Heart right ventricle (tissue), 16 donors: ENCODE measurements at regions not wholly inside any gene's neighbourhood (a gene's known extent, or its start where the extent isn't known, plus 50 kb on each side); places are given as distances from the start of the nearest gene placed in this dataset.
"Not testable (repeated sequence)": the region's sequence is repeated elsewhere in the genome, so short reads cannot be mapped to it uniquely, and the experiment has no call there.

Source experiments
- ATAC-seq, 8 donors: fragments of 200-7000 bp; cut with Tn5 transposase; one replicate each; pipeline ENCODE4 v1.9.1; 2020; ENCODE audit warnings: mild to moderate bottlenecking in 8 of 8, moderate library complexity in 8 of 8, moderate number of reproducible peaks in 1 of 8
- DNase-seq, 2 donors: peaks; one replicate each; pipeline ENCODE4 v3.0.0-alpha.2; 2020
- H3K27ac ChIP-seq, 10 donors: fragments of 200-600 bp; sonication (generic) in 2 of 10; one replicate each; pipeline versions ENCODE4 v1.5.0 to v1.8.0; 2020 to 2022; ENCODE audit warnings: mild to moderate bottlenecking in 3 of 10
- H3K27me3 ChIP-seq, 7 donors: fragments of 200-600 bp; one replicate each; pipeline ENCODE4 v1.8.0; 2021 to 2022; ENCODE audit warnings: mild to moderate bottlenecking in 2 of 7
- H3K36me3 ChIP-seq, 9 donors: fragments of 200-600 bp; sonication (generic) in 1 of 9; one replicate each; pipeline versions ENCODE4 v1.5.0 to v1.8.0; 2020 to 2022; ENCODE audit warnings: mild to moderate bottlenecking in 2 of 9
- H3K4me1 ChIP-seq, 9 donors: fragments of 200-600 bp; sonication (generic) in 1 of 9; one replicate each; pipeline versions ENCODE4 v1.5.0 to v1.8.0; 2020 to 2022; ENCODE audit warnings: mild to moderate bottlenecking in 4 of 9
- H3K4me3 ChIP-seq, 10 donors: fragments of 200-600 bp; sonication (generic) in 2 of 10; one replicate each; pipeline versions ENCODE4 v1.5.0 to v1.8.0; 2020 to 2022; ENCODE audit warnings: mild to moderate bottlenecking in 7 of 10, moderate library complexity in 2 of 10
- H3K9me3 ChIP-seq, 11 donors: fragments of 200-600 bp in 10 of 11; sonication (generic) in 2 of 11; one replicate each; pipeline versions ENCODE4 v1.5.0 to v1.8.0; 2013 to 2022; ENCODE audit warnings: mild to moderate bottlenecking in 2 of 11, control low read depth in 1 of 11, moderate library complexity in 1 of 11
- WGBS, 2 donors: extraction: QIAGEN DNeasy Blood & Tissue Kit; methylation state at CpG; one replicate each; pipeline ENCODE4 v1.1.7; 2013; ENCODE audit warnings: inconsistent platforms in 1 of 2; 5-methylcytosine and 5-hydroxymethylcytosine counted together
- intact Hi-C, 10 donors: fragments of 100-400 bp; cut with DNase I; formaldehyde crosslinking; loops; one replicate each; pipeline versions ENCODE4 v1.11.1 to v1.14.2; 2022
- TF ChIP-seq, protein P1 (sequence below), 9 donors: fragments of 200-600 bp; sonication (generic) in 2 of 9; IDR thresholded peaks; one replicate each; pipeline versions ENCODE4 v1.5.0 to v1.8.0; 2021 to 2022; ENCODE audit warnings: antibody characterized with exemption in 9 of 9, mild to moderate bottlenecking in 5 of 9, moderate library complexity in 1 of 9
- donor health status: Arrhythmogenic right ventricular cardiomyopathy.
- donor health status: ischemic (EF 13 %, LVEDD 7.1; RV severe dilation, severe dysfunction).
- donor health status: healthy with polysubstance abuse.
- donor health status: DM: no; HTN: yes; CAD: no.
- donor health status: DM: no; HTN: no; CAD: no.
- donor health status: ischemic (EF 25% LVEDD 6.9; RV normal size, moderate dysfunction).
- donor health status: ischemic (EF 25% LVEDD 5.7; RV mildly dilated, moderate dysfunction).
- donor health status: healthy.
- donor health status: DM: yes; HTN: yes; CAD: no.
- donor health status: Ischemic cardiomyopathy.
- donor health status: ischemic (EF 35%, LVEDD 5.7; RV mildly dilated, moderate dysfunction).
- donor health status: nonischemic (EF 11% LVEDD 7.7; RV severe dilation, severe dysfunction).
- donor health status: DM: yes; HTN: yes; CAD: no.
- donor health status: PGD.
- donor health status: ischemic (EF 29% LVEDD 5.4; RV normal size, mild dysfunction).
- donor health status: nonischemic (EF 23%, LVEDD 6.1; RV moderate dilation, normal function).

DNA sequence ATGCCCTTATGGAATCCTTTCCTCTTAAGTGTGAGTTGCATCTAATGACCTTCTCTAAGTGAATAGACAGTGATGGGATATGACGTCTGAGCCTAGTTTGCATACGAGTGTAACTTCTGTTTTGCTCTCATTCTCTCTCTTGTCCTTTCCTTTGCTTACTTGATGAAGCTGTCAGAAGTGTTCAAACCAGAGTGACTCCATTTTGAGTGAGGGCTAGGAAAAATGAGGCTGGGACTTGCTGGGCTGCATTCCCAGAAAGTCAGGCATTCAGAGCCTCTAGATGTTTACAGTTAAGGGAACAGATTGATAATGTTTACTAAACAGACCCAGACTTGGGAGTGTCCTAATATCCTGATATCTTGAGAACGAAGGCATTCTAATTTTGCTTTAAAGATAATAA lies 311.2 kb upstream of the SOX4 start:
- H3K27me3 ChIP-seq, H3K36me3 ChIP-seq, ATAC-seq, DNase-seq, intact Hi-C loops, H3K4me3 ChIP-seq, H3K9me3 ChIP-seq, H3K27ac ChIP-seq: not testable (repeated sequence)
- H3K4me1 ChIP-seq: peaks cover 0 to 12% (median 6%) of the 10 kb centered on the region in 9 donors
- 82 to 89% methylated on average over 3 of the region's 3 CpGs for WGBS, 2 donors

DNA sequence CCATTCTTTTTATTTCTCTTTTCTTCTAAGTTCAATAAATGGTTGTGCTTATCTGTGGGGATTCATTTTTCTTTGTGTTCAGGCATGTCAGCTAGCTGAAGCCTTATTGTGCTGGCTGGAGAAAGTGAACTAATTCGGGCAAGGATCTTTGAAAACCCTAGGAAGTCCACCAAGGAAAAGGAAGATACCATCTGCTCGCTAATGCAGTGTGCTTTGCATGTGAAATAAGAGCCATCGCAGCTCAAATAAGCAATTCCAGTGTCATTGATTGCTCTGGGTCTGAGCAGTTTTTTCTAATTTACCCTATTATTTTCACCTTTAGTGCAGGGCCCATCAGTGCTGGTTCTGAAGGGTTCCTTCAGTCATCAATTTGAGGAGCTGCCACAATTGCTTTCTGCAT lies 309.4 kb upstream of the SOX4 start:
- H3K36me3 ChIP-seq: no peaks in the 10 kb centered on the region
- no peaks in the 10 kb centered on the region for H3K9me3 ChIP-seq
- TF ChIP-seq, protein P1, sequence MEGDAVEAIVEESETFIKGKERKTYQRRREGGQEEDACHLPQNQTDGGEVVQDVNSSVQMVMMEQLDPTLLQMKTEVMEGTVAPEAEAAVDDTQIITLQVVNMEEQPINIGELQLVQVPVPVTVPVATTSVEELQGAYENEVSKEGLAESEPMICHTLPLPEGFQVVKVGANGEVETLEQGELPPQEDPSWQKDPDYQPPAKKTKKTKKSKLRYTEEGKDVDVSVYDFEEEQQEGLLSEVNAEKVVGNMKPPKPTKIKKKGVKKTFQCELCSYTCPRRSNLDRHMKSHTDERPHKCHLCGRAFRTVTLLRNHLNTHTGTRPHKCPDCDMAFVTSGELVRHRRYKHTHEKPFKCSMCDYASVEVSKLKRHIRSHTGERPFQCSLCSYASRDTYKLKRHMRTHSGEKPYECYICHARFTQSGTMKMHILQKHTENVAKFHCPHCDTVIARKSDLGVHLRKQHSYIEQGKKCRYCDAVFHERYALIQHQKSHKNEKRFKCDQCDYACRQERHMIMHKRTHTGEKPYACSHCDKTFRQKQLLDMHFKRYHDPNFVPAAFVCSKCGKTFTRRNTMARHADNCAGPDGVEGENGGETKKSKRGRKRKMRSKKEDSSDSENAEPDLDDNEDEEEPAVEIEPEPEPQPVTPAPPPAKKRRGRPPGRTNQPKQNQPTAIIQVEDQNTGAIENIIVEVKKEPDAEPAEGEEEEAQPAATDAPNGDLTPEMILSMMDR (IDR thresholded peaks at IDR 0.05): no peak
- H3K27ac ChIP-seq: no peak overlapping the region
- intact Hi-C loops: no loop called here
- no peaks in the 10 kb centered on the region for H3K27me3 ChIP-seq
- WGBS, 2 donors: 91 to 97% methylated on average over 3 of the region's 3 CpGs
- no peak for ATAC-seq
- no peak overlapping the region for H3K4me3 ChIP-seq
- no peaks in the 10 kb centered on the region for H3K4me1 ChIP-seq
- DNase-seq: no peak

DNA sequence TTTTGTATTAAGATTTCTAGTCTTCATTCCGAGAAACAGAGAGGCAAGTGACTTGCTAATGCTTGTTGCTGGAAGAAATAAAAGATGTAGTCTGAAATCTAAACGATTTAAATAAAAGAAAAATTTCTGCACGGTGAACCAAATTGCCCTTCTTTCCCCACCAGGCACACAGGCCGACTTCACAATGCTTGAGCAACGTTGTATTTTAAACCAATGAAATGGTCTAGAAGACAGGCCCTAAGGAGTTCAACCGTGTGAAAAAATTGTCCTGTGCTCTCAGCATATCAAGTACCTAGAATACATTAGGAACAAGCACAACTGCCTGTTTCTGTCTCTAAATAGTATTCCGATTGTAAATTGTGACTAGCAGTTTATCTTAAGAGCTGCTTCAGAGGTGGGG lies 308.8 kb upstream of the SOX4 start:
- Histone ChIP-seq H3K4me1 (no peaks in the 10 kb centered on the region), H3K9me3 (no peaks in the 10 kb centered on the region), H3K27ac (no peak overlapping the region), H3K36me3 (no peaks in the 10 kb centered on the region), H3K4me3 (no peak overlapping the region), H3K27me3 (no peaks in the 10 kb centered on the region)
- WGBS, 2 donors: 87 to 88% methylated on average over 7 of the region's 7 CpGs
- no peak for ATAC-seq
- no peak for DNase-seq
- TF ChIP-seq, protein P1 (IDR thresholded peaks at IDR 0.05): no peak
- intact Hi-C loops: no loop called here

GRCh38 chr6:21294144-21294543 lies 299.4 kb upstream of the SOX4 start:
- 94% methylated on average over 8 of the region's 8 CpGs for WGBS, 2 donors
- TF ChIP-seq, protein P1 (IDR thresholded peaks at IDR 0.05): no peak
- peaks cover 0 to 10% (median 0%) of the 10 kb centered on the region in 11 donors for H3K9me3 ChIP-seq
- ATAC-seq: no peak
- H3K27ac ChIP-seq: no peak overlapping the region
- intact Hi-C loops: no loop called here
- no peaks in the 10 kb centered on the region for H3K4me1 ChIP-seq
- no peak for DNase-seq
- H3K4me3 ChIP-seq: no peak overlapping the region
- no peaks in the 10 kb centered on the region for H3K27me3 ChIP-seq
- H3K36me3 ChIP-seq: no peaks in the 10 kb centered on the region

DNA sequence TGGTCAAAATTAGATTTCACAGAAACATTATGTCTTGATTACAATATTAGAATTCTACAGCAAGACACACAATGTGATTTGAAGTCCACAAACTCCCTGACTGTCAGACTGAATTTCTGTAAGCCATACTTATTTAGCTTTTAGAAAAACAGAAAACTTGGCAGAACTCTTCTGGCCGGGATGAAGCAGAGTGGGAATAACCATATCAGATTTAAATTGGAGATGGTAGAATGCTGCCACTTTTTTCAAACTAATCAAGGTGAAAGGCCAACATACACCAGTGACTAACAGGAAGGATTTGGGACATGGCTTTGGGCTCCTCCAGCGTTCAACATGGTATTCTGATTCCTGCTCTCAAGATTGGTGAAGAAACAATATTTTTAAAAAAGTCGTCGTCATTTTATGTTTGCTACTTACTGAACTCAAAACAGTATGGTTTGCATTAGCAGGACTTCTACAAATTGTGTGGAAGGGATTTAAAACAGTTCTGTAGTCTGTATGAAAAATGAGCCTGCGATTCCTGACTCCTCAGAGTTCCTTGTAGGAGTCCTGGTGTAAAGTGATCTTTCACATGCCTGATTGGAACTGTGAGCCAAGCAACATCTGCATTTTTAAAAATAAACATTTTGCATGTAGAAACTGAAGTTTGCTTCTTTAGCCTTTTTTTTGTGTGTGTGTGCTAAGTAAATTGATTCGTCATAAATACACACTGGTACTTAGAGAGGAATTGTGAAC lies 297.9 kb upstream of the SOX4 start:
- Histone ChIP-seq H3K9me3 (peaks cover 0 to 22% (median 5%) of the 10 kb centered on the region in 11 donors), H3K4me1 (no peaks in the 10 kb centered on the region), H3K27ac (no peak overlapping the region), H3K27me3 (no peaks in the 10 kb centered on the region), H3K4me3 (no peak overlapping the region), H3K36me3 (no peaks in the 10 kb centered on the region)
- ATAC-seq (no peak), DNase-seq (no peak)
- WGBS, 2 donors: 79 to 87% methylated on average over 6 of the region's 6 CpGs
- TF ChIP-seq, protein P1 (IDR thresholded peaks at IDR 0.05): no peak
- intact Hi-C loops: no loop called here
